ENCODE measurements at regions not wholly inside any gene's neighbourhood (a gene's known extent, or its start where the extent isn't known, plus 50 kb on each side); places are given as distances from the start of the nearest gene placed in this dataset.

- TF ChIP-seq ZBTB21 (CRISPR knock-in tag; IDR thresholded peaks at IDR 0.05; ENCODE audit: borderline replicate concordance) (no peak), CTCF (IDR thresholded peaks at IDR 0.05) (no peak), SP1 (CRISPR knock-in tag; conservative IDR thresholded peaks at IDR 0.05) (no peak), ZNF512 (CRISPR knock-in tag; IDR thresholded peaks at IDR 0.05; ENCODE audit: borderline replicate concordance) (no peak), ATF1 (CRISPR knock-in tag; IDR thresholded peaks at IDR 0.05) (no peak), ATF3 (CRISPR knock-in tag; conservative IDR thresholded peaks at IDR 0.05) (no peak), USF2 (CRISPR knock-in tag; IDR thresholded peaks at IDR 0.05) (no peak), FOXK1 (CRISPR knock-in tag; IDR thresholded peaks at IDR 0.05) (no peak), ZNF232 (CRISPR knock-in tag; IDR thresholded peaks at IDR 0.05) (no peak), GRHL2 (CRISPR knock-in tag; IDR thresholded peaks at IDR 0.05; ENCODE audit: insufficient replicate concordance, severe bottlenecking) (no peak), RELA (CRISPR knock-in tag; IDR thresholded peaks at IDR 0.05; ENCODE audit: borderline replicate concordance) (no peak), PREB (CRISPR knock-in tag; IDR thresholded peaks at IDR 0.05; ENCODE audit: borderline replicate concordance) (no peak)
- TF ChIP-seq, protein P1, sequence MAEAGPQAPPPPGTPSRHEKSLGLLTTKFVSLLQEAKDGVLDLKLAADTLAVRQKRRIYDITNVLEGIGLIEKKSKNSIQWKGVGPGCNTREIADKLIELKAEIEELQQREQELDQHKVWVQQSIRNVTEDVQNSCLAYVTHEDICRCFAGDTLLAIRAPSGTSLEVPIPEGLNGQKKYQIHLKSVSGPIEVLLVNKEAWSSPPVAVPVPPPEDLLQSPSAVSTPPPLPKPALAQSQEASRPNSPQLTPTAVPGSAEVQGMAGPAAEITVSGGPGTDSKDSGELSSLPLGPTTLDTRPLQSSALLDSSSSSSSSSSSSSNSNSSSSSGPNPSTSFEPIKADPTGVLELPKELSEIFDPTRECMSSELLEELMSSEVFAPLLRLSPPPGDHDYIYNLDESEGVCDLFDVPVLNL (CRISPR knock-in tag; IDR thresholded peaks at IDR 0.05; ENCODE audit: borderline replicate concordance, low read depth), result no peak
- TF ChIP-seq, protein P2, sequence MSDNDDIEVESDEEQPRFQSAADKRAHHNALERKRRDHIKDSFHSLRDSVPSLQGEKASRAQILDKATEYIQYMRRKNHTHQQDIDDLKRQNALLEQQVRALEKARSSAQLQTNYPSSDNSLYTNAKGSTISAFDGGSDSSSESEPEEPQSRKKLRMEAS (CRISPR knock-in tag; IDR thresholded peaks at IDR 0.05), result no peak
Measured at GRCh38 chr4:64613046-64613445, 203.8 kb upstream of the TECRL start.
